22Rv1 (cell line): ENCODE measurements at regions not wholly inside any gene's neighbourhood (a gene's known extent, or its start where the extent isn't known, plus 50 kb on each side); places are given as distances from the start of the nearest gene placed in this dataset.

ENCODE experiments used
- ZFX ChIP-seq: fragments of 450-650 bp; IDR thresholded peaks from 2 replicates; pipeline ENCODE4 v1.6.1; 2017; ENCODE audit warnings: antibody characterized with exemption, borderline replicate concordance
- TF ChIP-seq, protein P1 (sequence below): fragments of 450-650 bp; IDR thresholded peaks from 2 replicates; pipeline ENCODE4 v1.5.1; 2017; ENCODE audit warnings: mild to moderate bottlenecking

DNA sequence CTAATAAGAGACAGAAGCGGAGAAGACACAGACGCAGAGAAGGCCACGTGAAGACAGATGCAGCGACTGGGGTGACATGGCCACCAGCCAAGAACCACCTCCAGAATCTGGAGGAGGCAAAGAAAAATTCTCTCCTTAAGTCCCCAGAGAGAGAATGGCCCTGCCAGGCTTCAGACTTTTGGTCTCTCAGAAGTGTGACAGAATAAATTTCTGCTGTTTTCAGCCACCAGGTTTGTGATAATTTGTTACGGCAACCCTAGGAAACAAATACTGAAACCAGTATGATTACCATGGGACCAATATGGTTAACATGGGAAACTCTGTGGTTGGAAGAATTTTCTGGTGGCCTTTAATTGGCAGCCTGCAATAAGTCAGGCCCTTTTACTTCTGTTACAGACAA is 63.9 kb upstream of the DOCK9 start:
- TF ChIP-seq, protein P1, sequence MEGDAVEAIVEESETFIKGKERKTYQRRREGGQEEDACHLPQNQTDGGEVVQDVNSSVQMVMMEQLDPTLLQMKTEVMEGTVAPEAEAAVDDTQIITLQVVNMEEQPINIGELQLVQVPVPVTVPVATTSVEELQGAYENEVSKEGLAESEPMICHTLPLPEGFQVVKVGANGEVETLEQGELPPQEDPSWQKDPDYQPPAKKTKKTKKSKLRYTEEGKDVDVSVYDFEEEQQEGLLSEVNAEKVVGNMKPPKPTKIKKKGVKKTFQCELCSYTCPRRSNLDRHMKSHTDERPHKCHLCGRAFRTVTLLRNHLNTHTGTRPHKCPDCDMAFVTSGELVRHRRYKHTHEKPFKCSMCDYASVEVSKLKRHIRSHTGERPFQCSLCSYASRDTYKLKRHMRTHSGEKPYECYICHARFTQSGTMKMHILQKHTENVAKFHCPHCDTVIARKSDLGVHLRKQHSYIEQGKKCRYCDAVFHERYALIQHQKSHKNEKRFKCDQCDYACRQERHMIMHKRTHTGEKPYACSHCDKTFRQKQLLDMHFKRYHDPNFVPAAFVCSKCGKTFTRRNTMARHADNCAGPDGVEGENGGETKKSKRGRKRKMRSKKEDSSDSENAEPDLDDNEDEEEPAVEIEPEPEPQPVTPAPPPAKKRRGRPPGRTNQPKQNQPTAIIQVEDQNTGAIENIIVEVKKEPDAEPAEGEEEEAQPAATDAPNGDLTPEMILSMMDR, result no peak
- TF ChIP-seq ZFX, result no peak
